ENCODE measurements at regions not wholly inside any gene's neighbourhood (a gene's known extent, or its start where the extent isn't known, plus 50 kb on each side); places are given as distances from the start of the nearest gene placed in this dataset.

DNA sequence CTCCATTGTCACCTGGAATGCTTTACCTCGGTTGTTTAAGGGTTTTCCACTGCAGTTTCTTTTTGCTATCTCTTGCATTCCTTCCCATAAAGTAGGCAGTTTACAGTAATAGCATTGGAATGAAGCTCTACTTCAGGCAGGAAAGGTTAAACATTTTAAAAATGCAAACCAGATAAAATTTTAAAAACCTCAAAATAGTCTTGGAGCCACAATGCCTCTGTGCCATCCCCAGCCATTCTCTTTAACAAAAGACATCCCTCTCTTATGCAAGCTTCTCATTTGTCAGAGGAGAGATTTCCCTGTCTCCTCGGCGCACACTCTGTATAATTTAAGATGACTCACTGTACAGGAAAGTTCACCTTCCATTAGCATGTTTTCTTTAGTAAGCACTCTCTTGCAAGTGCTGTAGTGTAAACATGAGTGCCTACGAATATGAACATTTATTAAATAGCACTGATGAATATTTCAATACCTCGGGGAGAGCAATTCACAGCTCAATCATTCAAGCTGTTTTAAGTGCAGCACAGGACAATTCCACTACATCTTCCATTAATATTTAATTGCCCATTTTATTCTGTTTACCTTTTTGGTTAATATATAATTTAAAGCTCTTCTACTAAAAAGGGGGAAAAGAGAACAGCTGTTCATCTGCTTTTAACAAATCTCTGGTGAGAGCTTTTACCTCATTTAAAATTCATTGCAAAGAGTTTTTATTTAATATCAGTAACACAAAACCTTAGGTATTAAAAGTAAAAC, 343.6 kb downstream of the SPATA31D1 start:
- DNase-seq: no peak

DNA sequence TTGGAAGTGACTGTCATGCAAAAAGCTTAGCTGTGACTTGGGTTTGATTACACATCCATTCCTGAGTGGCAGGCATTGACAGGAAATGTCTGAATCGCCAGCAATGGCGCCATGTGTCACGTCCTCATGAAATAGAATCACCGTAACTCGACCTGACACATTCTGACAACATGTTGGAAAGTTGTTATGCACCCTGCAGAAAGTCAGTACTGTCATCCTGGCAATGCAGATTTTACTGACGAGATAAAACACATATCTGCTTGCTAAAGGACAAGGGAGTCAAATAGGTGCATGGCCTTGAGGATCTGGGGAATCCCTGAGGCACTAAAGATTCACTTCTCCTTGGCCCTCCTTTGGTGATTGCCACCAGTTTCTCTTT, 344.2 kb downstream of the SPATA31D1 start:
- no peak for DNase-seq

DNA sequence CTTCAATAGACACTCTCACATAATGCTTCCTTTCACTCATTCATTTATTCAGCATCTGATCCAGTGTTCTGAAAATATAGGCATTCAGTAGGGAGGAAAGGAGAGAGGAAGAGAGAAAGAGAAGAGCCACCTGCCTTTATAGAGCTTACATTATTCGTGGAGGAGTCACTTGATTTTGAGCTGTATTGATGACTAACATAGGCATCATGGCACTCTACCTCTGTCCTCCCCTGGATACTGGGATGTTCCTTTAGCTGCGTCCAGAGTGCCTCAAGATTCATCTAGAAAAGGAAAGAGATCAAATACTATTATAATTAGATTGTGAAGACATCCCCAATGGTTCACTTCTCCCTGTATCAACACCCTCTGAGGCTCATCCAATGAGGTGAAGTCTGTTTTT, 345.1 kb downstream of the SPATA31D1 start:
- no peak for DNase-seq

DNA sequence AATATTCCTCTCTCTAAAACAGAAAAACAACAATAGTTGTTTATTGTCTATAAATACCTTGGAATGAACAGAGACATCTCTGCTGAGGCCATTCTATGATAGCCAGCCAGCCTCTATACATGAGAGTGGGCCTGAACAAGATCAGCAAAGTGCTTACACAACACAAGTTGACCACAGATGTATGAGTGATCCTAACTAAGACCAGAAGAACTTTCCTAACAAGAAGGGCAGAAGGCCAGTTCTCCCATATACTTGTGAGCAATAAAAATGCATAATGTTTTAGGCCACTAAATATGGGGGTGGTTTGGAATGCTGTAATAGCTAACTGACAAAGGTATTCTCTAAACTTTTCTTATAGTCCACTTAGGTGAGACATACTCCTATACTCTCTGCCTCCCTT, 345.7 kb downstream of the SPATA31D1 start:
- no peak for DNase-seq

DNA sequence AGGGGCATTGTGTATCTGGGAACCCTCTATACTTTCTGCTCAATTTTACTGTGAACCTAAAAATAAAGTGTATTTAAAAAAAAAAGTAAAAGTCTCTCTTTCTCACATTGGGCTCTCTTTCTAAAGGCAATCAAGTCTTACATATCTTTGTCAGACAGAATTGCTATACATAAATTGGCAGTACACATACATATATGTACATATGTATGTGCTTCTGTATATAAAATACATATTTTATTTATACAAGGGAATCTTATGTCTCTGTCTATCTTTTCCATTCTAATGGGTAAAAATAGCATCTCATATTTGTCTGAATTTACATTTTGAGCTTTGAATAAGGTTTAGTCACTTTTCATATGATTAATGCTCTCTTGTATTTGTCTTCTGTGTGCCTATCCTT, 348.8 kb downstream of the SPATA31D1 start:
- no peak for DNase-seq

DNA sequence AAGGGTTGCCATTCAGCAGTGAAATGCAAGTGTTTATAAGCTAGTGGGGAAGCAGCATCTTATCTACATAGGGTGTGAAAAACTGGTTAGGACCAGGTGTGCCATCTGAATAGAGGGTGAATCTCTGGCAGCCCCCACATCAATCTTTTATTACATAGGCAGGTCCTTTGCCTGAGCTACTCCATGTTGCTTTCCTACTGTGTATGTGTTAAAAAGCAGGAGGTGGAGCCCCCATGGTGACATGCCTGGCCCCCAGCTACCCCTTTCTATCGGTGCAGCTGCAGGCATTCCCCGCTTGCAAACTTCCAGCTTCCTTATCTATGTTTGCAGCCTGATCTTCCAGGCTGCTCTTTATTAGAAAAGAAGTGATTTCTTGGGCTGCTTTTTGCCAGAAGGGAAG, 353.5 kb downstream of the SPATA31D1 start:
- DNase-seq: no peak

DNA sequence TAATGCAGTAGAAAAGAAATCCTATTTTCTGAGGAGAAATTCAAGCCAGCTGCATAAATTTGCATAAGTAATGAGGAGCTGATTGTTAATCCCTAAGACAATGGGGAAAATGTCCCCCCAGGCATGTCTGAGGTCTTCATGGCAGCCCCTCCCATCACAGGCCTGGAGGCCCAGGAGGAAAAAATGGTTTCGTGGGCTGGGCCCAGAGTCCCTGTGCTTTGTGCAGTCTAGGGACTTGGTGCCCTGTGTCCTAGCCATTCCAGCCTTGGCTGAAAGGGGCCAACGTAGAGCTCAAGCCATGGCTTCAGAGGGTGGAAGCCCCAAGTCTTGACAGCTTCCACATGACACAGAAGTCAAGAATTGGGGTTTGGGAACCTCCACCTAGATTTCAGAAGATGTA, 357.5 kb downstream of the SPATA31D1 start:
- no peak for DNase-seq

DNA sequence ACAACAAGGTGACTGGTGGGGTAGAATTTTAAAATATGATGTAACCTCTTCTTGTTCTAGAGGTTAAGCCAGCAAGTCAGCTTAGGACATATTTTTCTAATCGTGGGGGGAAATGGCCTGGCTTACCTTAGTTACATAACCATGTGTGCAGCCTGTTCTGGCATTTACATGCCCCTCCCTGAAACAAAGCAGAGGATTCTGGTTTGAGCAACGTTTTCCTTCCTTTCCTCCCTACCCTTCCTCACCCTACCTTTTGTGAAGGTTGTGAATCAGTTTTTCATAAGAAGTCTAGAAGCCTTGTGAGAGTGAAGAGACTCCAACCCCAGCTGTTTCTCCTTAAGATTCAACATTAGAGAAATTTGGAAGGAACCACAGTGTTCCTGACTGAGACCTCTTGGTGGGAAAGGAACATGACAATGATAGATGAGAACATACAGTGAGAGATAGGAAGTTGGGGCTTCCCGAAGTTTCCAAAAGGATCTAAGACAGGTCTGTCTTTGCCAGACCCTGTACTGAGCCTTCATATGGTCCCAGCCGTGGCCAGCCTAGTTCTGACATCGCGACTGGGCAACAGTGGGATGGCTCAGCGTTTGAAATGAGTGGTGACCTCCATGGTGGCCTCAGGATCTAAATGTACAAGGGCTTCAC, 365.2 kb downstream of the SPATA31D1 start:
- no peak for DNase-seq

DNA sequence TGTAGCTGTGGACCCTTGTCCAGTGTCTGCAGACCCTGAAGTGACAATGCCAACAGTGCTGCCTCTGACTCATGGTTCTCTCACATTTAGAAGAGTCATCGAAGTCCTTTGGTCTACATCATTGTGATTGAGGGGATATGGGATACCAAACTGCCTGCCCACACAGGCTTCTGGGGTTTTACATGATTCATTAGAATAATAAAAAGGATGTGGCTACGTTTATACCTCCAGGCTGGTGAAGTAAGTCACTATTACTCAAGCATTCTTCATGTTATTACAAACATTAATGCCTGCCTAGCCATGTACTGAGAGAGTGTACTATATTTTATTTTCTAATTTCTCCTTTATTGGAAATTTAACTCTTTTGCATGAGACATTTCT, 365.7 kb downstream of the SPATA31D1 start:
- no peak for DNase-seq

DNA sequence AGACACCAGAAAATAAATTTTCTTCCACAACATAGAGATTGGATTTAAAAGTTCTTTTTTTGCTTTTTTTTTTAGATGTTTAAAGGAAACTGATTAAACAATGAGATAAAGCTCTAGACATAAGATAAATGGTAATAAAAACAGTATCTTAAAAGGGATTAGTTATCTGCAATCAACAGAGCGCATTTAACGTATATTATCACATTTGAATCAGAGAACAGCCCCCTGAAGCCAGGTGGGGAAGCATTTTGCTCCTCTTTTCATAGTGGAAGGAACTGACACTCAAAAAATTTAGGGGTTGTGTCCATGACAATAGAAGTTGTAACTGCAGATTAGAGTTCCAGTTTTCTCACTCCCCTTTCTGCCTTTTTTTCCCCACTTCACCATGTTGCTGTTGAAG, 367.6 kb downstream of the SPATA31D1 start:
- DNase-seq: no peak

DNA sequence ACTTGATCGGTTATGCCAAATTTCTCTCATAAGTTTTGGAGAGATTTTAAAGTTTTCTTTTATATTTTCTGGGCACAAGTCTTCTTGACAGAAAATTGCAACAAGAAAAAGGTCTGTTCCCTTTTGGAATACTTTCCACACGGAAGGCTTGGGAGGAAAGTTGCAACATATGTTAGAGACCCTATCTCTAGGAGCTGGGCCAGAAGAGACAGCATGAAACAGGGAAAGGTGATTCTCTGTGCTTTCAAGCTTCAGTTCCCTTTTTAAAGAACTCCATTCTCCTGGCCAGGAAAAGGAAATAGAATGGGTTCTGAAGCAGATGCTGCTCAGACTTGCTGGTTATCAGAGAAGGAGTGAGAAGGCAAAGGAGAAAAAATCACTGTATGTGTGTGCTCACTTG, 368.3 kb downstream of the SPATA31D1 start:
- DNase-seq: no peak

DNA sequence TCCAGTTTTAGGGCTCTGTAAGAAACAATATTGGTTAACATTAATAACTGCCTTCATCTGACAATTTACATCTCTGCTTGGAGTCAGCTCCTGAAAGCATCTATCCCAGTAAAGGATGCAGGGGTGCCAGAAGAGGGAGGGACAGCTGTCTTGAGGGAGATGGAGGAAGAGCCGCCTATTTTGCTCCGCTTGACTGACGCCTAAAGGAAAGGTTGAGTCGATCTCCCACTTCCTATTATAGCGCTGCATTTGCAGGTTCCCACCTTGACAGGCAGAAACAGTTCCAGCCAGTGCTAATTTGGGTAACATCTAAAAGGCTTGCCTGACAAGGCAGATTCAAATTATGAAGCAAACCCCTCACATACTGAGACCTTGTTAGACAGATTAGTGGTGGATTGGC, 374.6 kb downstream of the SPATA31D1 start:
- no peak for DNase-seq

DNA sequence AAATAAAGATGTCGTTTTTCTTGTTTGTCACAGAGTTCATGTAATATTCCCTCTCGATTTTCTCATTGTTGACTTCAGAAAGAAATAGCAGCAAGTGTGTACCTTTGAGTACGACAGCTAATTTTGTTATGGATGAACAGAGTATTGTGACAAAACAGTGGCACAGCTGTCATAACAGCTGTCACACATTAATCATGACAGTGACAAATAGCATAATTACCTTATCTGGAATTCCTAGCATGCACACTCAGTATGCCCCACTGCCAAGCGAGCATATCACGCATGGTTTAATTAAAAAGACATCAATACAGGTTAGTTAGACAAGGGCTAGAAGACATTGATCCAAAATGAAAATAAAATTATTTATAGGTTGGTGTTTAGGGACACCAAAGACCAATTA, 375.1 kb downstream of the SPATA31D1 start:
- DNase-seq: no peak

DNA sequence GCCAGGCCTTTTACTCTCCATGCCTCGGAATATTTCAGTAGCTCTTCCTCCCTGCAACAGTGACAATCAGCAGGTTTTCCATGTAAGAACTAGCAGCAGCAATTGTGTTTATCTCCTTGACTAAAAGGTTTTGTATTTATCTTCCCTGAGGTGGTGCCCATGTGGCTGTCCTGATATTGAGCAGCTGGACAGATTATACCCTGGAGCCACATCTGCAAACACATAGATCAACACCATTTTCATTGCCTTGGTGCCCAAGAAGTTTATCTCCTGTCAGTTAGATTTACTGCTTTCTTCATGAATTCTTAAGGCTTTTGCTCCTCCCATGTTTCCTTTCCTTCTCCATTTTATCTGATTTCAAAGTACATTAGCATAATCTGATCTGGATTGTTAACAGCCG, 378.4 kb downstream of the SPATA31D1 start:
- DNase-seq: no peak

DNA sequence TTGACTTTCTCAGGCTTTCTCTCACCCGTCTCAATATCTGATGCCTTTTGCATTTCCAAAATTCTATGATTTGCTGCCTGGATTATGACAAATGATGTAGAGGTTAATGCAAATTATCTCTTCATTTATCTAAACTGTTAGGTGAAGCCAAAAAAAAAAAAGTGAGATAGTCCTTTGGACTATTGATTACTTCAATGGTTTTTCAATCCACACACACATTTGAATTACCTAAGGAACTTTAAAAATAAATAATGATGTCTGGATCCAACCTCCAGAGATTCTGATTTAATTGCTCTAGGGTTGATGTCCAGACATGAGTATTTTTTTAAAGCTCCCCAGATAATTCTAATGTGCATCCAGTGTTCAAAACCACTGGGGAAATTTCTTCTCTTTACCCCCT, 379.4 kb downstream of the SPATA31D1 start:
- DNase-seq: no peak

DNA sequence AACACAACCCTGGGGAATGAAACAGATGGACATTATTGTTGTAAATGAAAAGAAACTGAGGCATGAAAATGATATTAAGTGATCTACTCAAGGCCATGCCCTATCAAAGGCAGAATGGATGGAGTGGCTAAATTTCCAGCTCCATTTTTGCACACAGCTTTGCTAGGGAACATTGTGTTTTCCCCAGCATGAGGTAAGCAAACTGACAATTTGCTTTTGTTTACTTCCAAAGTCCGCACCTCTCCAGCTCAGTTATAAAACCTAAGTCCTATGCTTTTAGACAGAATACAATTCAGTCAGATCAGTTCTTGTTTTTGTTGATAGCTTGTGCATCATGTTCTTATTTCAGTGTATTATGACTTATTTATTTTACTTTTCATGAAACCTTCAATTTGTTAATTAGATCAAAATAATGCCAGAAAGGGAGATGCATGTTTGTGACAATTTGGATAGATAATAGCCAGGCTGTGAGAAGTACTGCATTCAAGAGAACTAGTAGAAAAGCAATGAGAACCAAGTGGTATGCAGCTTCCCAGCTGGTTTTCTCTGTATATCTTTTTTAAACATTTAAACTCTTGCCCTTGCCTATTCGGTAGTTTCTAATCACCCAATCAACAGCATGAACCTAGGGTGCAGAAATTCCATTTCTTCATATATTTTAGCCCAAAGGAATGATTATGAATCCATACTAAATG, 380.8 kb downstream of the SPATA31D1 start:
- DNase-seq: no peak

DNA sequence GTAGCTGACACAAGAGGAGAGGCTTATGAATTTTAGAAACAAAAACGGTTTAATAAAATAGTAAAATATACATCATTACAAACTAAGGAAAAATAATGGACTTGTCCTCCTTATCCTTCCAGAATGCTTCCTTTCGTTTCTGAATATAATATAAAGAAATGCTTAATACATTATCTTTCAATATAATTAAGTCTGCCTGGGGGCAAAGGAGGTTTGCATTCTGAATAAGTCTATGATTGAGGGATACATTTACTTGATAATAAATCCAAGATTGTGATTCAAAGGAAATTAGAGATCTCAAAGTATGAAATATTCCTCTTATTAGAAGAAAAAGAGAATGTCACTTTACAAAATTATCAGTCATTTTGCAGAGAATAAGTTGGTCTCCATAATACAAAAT, 386.5 kb downstream of the SPATA31D1 start:
- no peak for DNase-seq

DNA sequence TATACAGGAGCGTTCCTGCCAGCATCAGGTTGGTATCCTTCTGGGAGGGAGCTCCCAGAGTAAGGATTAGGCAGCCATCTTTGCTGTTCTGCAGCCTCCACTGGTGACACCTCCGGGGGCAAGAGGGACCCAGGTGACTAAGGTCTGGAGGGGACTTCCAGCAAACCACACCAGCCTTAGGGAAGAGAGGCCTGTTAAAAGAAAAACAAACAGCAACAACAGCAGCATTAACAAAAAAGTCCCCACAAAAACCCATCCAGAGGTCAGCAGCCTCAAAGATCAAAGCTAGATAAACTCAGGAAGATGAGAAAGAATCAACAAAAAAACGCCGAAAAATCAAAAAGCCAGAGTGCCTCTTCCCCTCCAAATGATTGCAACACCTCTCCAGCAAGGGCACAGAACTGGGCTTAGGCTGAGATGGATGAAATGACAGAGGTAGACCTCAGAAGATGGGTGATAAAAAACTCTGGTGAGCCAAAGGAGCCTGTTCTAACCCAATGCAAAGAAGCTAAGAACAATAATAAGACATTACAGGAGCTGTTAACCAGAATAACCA, 388.2 kb downstream of the SPATA31D1 start:
- no peak for DNase-seq

DNA sequence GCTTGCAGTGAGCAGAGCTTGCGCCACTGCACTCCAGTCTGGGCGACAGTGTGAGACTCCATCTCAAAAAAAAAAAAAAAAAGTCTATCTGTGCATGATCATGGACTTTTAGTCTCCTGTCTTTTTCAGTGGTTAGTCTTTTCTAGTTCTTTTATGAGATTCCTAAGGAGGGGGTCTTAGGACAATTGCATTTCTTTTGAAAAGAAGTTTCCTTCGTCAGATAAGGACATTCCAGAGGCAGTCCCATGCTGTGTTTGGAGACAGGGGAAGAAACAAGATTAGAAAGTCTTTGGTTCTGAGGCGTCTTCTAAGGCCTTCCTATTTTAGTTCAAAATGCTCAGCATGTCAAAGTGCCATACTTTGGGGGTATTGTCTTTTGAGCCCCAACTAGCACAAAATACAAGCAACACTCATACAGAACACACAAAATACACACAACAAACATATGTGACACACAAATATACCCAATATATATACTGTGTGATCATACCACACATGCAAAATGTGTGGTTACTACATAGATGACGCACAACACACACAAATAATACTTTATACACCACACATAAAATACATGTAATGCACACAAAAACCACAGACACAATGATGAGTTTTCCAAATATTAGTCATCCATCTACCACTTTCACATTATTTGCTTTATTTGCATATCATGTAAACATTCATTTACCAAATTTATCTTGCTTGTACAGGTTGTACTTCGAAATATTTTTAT, 394.5 kb downstream of the SPATA31D1 start:
- no peak for DNase-seq

DNA sequence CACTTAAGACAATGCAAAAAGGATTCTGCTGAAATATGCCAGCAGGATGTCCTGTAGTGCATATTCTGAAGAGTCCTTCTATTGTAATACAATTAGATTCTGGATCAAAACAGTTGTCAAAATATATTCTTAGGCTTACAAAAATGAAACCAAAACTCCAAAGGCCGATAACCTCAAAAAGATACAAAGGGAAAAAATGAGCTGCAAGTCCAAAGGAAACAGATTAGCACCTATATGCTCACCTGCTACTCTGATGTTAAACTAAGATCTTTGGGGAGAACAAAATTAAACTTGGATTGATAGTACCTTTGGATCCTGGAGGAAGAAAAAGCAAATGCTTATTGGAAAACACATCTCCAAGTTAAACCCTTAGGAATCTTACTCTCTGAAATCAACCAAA, 397.1 kb downstream of the SPATA31D1 start:
- DNase-seq: no peak

DNA sequence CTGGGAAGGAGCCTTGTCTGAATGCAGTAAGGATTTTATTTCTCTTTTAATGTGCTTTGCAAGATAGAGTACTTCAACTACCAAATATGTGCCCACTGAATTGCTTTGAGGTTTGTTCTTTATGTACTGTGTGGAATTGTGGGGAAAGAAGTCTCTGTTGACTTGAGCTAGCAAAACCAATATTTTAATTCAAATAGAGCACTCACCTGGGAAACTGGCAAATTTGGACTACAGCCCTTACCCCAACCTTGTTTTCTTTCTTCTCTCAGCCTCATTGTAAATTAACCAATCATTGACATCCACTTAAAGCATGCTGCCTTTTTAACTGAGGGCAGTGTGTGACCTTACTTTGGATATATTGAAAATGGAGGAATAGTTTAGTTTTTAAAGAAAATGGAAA, 409.0 kb downstream of the SPATA31D1 start:
- DNase-seq: no peak

DNA sequence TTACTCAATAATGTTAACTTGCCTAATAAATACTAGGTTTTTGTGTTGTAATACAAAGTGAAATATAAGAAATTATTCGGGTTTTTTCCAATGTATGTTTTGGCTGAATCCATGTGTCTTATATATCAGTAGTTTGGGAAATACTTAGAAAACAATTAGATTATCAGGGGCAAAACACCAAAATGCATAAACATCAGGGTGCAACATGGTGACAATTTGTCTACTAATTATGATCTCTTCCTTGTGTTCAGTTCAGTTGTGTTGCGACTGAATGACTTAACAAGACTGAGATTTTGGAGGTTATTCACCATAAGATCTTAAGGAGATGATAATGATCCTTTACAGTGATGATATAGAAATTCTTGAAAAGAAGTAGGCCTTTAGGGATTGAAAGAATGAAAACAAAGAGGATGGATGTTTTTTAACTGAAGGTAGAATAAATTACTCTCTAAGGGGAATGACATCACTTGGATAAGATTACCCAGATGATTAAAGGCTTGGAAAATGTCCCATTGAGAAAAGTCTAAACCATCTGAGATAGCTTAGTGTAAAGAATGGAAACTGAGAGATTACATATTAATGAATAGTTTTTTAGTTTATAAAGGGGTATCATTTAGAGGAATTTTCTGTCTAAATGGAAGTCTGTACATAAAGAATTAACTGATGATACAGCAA, 415.8 kb downstream of the SPATA31D1 start:
- DNase-seq: no peak

DNA sequence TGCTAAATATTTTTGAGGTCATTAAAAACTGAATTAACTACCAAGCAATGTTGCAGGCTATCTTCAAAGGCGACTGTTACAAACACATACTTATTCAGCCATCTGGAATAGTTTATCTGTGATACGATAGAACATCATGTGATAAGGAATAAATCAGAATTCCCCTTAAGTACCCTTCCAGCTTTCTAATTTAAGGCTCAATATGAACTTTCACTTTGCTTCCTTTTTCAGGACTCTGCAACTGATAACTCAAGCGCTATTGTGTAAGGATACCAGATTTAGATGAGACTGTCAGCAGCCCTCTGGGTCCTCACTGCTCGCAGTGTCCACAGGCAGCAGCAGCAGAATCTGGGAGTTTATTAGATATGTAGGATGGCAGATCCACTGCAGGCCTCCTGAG, 416.3 kb downstream of the SPATA31D1 start:
- DNase-seq: no peak

Data from COR-L47 (cell line).